OCI-LY3 (cell line): ENCODE measurements at regions not wholly inside any gene's neighbourhood (a gene's known extent, or its start where the extent isn't known, plus 50 kb on each side); places are given as distances from the start of the nearest gene placed in this dataset.

Source experiments
- EZH2phosphoT487 ChIP-seq: fragments of 200-600 bp; shearing (Covaris generic); IDR thresholded peaks from 2 replicates; pipeline ENCODE4 v1.6.1; 2018; ENCODE audit warnings: antibody characterized with exemption, mixed run types, low read depth
- TF ChIP-seq, protein P1 (sequence below): fragments of 200-600, 300-600 bp; sonication (generic); IDR thresholded peaks from 2 replicates; pipeline ENCODE4 v1.5.1; 2014; ENCODE audit warnings: antibody characterized with exemption, low read length, low read depth

DNA sequence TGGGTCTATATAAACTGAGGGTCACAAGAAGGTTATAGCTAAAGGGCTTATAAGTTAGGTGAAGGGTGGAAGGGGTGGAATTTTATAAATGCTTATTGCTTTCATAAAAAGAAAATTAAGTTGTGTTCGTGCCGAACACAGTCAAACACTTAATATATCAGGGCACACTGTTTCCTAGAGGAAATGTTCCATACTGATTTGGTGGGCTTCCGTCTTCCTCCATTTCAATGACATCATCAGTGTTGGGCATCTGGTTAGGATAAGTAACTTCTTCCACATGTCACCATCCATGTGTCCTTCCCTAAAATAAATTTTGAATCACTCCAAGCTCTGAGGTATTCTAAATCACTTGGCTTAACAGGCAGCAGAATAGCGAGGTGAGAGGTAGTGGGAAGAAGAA lies 466.4 kb downstream of the MED13L start:
- TF ChIP-seq, protein P1, sequence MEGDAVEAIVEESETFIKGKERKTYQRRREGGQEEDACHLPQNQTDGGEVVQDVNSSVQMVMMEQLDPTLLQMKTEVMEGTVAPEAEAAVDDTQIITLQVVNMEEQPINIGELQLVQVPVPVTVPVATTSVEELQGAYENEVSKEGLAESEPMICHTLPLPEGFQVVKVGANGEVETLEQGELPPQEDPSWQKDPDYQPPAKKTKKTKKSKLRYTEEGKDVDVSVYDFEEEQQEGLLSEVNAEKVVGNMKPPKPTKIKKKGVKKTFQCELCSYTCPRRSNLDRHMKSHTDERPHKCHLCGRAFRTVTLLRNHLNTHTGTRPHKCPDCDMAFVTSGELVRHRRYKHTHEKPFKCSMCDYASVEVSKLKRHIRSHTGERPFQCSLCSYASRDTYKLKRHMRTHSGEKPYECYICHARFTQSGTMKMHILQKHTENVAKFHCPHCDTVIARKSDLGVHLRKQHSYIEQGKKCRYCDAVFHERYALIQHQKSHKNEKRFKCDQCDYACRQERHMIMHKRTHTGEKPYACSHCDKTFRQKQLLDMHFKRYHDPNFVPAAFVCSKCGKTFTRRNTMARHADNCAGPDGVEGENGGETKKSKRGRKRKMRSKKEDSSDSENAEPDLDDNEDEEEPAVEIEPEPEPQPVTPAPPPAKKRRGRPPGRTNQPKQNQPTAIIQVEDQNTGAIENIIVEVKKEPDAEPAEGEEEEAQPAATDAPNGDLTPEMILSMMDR = no peak
- no peak for TF ChIP-seq EZH2phosphoT487
